Spleen (tissue), 11 donors: ENCODE measurements at regions not wholly inside any gene's neighbourhood (a gene's known extent, or its start where the extent isn't known, plus 50 kb on each side); places are given as distances from the start of the nearest gene placed in this dataset.

Experiments
- DNase-seq: peaks from one replicate; pipeline ENCODE4 v3.0.0-alpha.2; 2020
- H3K27ac ChIP-seq, 8 donors: fragments of 200-600 bp; sonication (generic) in 7 of 8; 1 replicate in 4 of 8; 2 replicates in 4 of 8; pipeline versions ENCODE4 v1.5.0 to v1.8.0; 2016 to 2021; ENCODE audit warnings: inconsistent platforms in 4 of 8, mild to moderate bottlenecking in 4 of 8, moderate library complexity in 1 of 8
- H3K27me3 ChIP-seq, 7 donors: fragments of 200-600 bp; sonication (generic) in 6 of 7; replicated peaks in 1 of 7; 1 replicate in 4 of 7; 2 replicates in 3 of 7; pipeline versions ENCODE4 v1.5.0 to v1.8.0; 2016 to 2021; ENCODE audit warnings: inconsistent platforms in 3 of 7, mild to moderate bottlenecking in 1 of 7
- H3K36me3 ChIP-seq, 6 donors: fragments of 200-600 bp; sonication (generic) in 5 of 6; 1 replicate in 4 of 6; 2 replicates in 2 of 6; pipeline versions ENCODE4 v1.5.0 to v1.8.0; 2016 to 2021; ENCODE audit warnings: inconsistent platforms in 2 of 6
- H3K4me1 ChIP-seq, 6 donors: fragments of 200-600 bp; sonication (generic) in 5 of 6; 1 replicate in 3 of 6; 2 replicates in 3 of 6; pipeline versions ENCODE4 v1.5.0 to v1.8.0; 2016 to 2021; ENCODE audit warnings: inconsistent platforms in 3 of 6
- H3K4me3 ChIP-seq, 8 donors: fragments of 200-600 bp; sonication (generic) in 7 of 8; 1 replicate in 4 of 8; 2 replicates in 4 of 8; pipeline versions ENCODE4 v1.5.0 to v1.8.0; 2016 to 2021; ENCODE audit warnings: inconsistent platforms in 4 of 8, mild to moderate bottlenecking in 4 of 8, moderate library complexity in 2 of 8
- H3K9me3 ChIP-seq, 8 donors: fragments of 200-600 bp; sonication (generic) in 7 of 8; 1 replicate in 4 of 8; 2 replicates in 4 of 8; pipeline versions ENCODE4 v1.5.0 to v1.8.0; 2016 to 2021; ENCODE audit warnings: inconsistent platforms in 4 of 8
- POLR2A ChIP-seq, 3 donors: fragments of 450-650 bp; IDR thresholded peaks; one replicate each; pipeline ENCODE4 v1.5.1; 2017; ENCODE audit warnings: antibody characterized with exemption in 3 of 3, mild to moderate bottlenecking in 1 of 3
- POLR2AphosphoS5 ChIP-seq, 3 donors: sonication (generic); formaldehyde crosslinking; IDR thresholded peaks; one replicate each; pipeline ENCODE4 v1.5.1; 2017; ENCODE audit warnings: antibody characterized with exemption in 3 of 3
- whole genome bisulfite sequencing, 5 donors: extraction: QIAGEN DNeasy Blood & Tissue Kit in 3 of 5; methylation state at CpG; one replicate each; pipeline versions ENCODE4 v1.1.5 to v1.1.7; 2013 to 2018; 5-methylcytosine and 5-hydroxymethylcytosine counted together
- intact Hi-C: fragments of 100-400 bp; cut with DNase I; formaldehyde crosslinking; loops from one replicate; pipeline ENCODE4 v1.15.0; 2023; ENCODE audit warnings: low total_unique reads
- TF ChIP-seq, protein P1 (sequence below), 11 experiments: fragments of 200-600 bp in 7 of 11; fragments of 450-650 bp in 4 of 11; sonication (generic) in 4 of 11; IDR thresholded peaks in 8 of 11; conservative IDR thresholded peaks in 3 of 11; 1 replicate in 7 of 11; 2 replicates in 4 of 11; pipeline versions ENCODE4 v1.4.0 to v1.8.0; 2016 to 2021; ENCODE audit warnings: antibody characterized with exemption in 11 of 11, inconsistent platforms in 4 of 11, mild to moderate bottlenecking in 1 of 11
- donor health status: healthy with polysubstance abuse.
- donor health status: DM: no; HTN: no; CAD: no; lungs with moderate emphysema.
- donor health status: DM: no; HTN: no; CAD: no.
- donor health status: Bipolar disorder and iron deficiency.
- donor health status: healthy.
- donor health status: DM: no; HTN: no; CAD: no.
- donor health status: DM: yes; HTN: yes; CAD: no.

GRCh38 chr4:8778760-8779159 is 92.9 kb downstream of the HMX1 start:
- intact Hi-C loops = no loop called here
- H3K4me1 ChIP-seq = no peaks in the 10 kb centered on the region
- 68 to 93% (median 81%) methylated on average over 7 to 9 of the region's 9 CpGs for WGBS, 5 donors
- no peak overlapping the region for H3K4me3 ChIP-seq
- TF ChIP-seq POLR2A (IDR thresholded peaks at IDR 0.05) (no peak), POLR2AphosphoS5 (IDR thresholded peaks at IDR 0.05) (no peak)
- TF ChIP-seq, protein P1, sequence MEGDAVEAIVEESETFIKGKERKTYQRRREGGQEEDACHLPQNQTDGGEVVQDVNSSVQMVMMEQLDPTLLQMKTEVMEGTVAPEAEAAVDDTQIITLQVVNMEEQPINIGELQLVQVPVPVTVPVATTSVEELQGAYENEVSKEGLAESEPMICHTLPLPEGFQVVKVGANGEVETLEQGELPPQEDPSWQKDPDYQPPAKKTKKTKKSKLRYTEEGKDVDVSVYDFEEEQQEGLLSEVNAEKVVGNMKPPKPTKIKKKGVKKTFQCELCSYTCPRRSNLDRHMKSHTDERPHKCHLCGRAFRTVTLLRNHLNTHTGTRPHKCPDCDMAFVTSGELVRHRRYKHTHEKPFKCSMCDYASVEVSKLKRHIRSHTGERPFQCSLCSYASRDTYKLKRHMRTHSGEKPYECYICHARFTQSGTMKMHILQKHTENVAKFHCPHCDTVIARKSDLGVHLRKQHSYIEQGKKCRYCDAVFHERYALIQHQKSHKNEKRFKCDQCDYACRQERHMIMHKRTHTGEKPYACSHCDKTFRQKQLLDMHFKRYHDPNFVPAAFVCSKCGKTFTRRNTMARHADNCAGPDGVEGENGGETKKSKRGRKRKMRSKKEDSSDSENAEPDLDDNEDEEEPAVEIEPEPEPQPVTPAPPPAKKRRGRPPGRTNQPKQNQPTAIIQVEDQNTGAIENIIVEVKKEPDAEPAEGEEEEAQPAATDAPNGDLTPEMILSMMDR (IDR thresholded peaks at IDR 0.05 in 8 of 11, conservative IDR thresholded peaks at IDR 0.05 in 3 of 11) = no peak
- H3K27ac ChIP-seq = no peak overlapping the region
- H3K9me3 ChIP-seq = no peaks in the 10 kb centered on the region
- H3K27me3 ChIP-seq = peaks cover 0 to 34% (median 0%) of the 10 kb centered on the region in 7 donors
- H3K36me3 ChIP-seq = no peaks in the 10 kb centered on the region
- no peak for DNase-seq

DNA sequence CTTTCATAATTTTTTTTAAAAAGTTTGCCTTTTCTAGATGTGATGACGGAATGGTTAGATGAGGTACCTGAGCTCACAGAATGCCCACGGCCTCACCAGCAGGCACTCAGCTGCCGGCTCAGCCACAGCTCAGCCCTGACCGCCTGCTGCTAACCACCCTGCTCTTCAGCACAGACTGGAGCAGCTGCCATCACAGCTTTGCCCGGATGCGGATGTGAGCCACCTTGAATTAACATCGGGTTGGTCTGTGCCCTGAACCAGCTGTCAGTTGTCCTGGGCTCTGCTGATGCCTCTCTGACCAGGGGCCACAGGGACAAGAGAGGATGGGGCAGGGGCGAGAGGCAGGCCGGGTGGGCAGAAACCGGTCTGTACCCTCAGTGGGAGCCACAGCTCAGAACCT is 93.3 kb downstream of the HMX1 start:
- H3K27ac ChIP-seq = no peak overlapping the region
- H3K4me1 ChIP-seq = no peaks in the 10 kb centered on the region
- no peaks in the 10 kb centered on the region for H3K36me3 ChIP-seq
- WGBS, 5 donors = 69 to 80% (median 77%) methylated on average over 8 to 10 of the region's 10 CpGs
- no peaks in the 10 kb centered on the region for H3K9me3 ChIP-seq
- DNase-seq = peak; percentile 44
- intact Hi-C loops = no loop called here
- TF ChIP-seq, protein P1 (IDR thresholded peaks at IDR 0.05 in 8 of 11, conservative IDR thresholded peaks at IDR 0.05 in 3 of 11) = no peak
- no peak for TF ChIP-seq POLR2A (IDR thresholded peaks at IDR 0.05)
- TF ChIP-seq POLR2AphosphoS5 (IDR thresholded peaks at IDR 0.05) = no peak
- H3K27me3 ChIP-seq = peaks cover 0 to 35% (median 0%) of the 10 kb centered on the region in 7 donors
- H3K4me3 ChIP-seq = no peak overlapping the region

DNA sequence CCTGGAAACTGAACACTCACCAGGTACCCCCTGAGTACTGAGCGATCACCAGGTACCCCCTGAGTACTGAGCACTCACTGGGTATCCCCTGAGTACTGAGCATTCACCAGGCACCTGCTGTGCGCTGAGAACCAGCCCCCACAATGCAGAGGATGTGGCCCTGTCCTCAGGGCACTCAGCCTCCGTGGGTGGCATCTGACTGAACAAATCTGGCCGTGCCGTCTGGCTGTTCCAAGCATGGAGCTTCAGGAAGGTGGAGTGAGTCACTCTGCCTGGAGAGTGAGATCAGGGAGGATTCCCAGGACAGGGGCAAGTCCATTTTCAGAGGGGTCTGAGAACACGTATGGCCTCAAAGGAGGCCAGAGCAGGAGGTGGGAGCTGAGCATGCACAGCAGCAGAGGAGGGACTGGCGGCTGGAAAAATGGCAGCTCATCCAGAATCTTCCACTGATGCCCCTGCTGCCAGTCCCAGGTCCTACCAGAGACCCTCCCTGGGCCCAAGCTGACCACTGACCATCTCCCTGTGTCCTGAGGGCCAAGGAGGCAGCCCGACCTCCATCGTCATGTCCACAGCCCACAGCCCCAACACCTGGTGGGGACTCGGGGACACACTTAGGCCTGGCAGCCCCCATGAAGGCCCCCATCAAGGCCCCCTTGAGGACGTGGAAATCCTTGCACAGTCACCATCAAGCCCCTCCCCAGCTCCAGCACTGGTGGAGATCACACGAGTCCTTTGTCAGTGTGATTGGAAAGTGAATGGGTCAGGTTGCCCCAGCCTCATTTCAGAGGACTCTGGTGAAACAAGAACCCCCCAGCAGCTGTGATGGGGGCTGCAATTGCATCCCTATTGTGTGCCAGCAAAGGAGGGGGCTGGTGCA is 94.1 kb downstream of the HMX1 start:
- TF ChIP-seq POLR2A (IDR thresholded peaks at IDR 0.05) = no peak
- TF ChIP-seq, protein P1 (IDR thresholded peaks at IDR 0.05 in 8 of 11, conservative IDR thresholded peaks at IDR 0.05 in 3 of 11) = no peak
- no peak for TF ChIP-seq POLR2AphosphoS5 (IDR thresholded peaks at IDR 0.05)
- intact Hi-C loops = no loop called here
- Histone ChIP-seq H3K27me3 (peaks cover 0 to 35% (median 0%) of the 10 kb centered on the region in 7 donors), H3K27ac (no peak overlapping the region), H3K4me1 (no peaks in the 10 kb centered on the region), H3K9me3 (no peaks in the 10 kb centered on the region), H3K4me3 (no peak overlapping the region), H3K36me3 (no peaks in the 10 kb centered on the region)
- peak; percentile 58 for DNase-seq
- 63 to 92% (median 78%) methylated on average over 6 to 12 of the region's 12 CpGs for WGBS, 5 donors

GRCh38 chr4:8776366-8776765 is 95.3 kb downstream of the HMX1 start:
- Histone ChIP-seq H3K4me3 (no peak overlapping the region), H3K9me3 (no peaks in the 10 kb centered on the region), H3K36me3 (no peaks in the 10 kb centered on the region), H3K27ac (no peak overlapping the region), H3K27me3 (peaks cover 0 to 27% (median 0%) of the 10 kb centered on the region in 7 donors), H3K4me1 (no peaks in the 10 kb centered on the region)
- 80 to 88% (median 83%) methylated on average over 6 of the region's 6 CpGs for WGBS, 5 donors
- no peak for TF ChIP-seq POLR2A (IDR thresholded peaks at IDR 0.05)
- no peak for TF ChIP-seq POLR2AphosphoS5 (IDR thresholded peaks at IDR 0.05)
- TF ChIP-seq, protein P1 (IDR thresholded peaks at IDR 0.05 in 8 of 11, conservative IDR thresholded peaks at IDR 0.05 in 3 of 11) = no peak
- intact Hi-C loops = no loop called here
- peak; percentile 54 for DNase-seq
